Hepatocyte (in vitro differentiated cells): ENCODE measurements at regions not wholly inside any gene's neighbourhood (a gene's known extent, or its start where the extent isn't known, plus 50 kb on each side); places are given as distances from the start of the nearest gene placed in this dataset.

Experiments used
- DNase-seq: peaks from one replicate; pipeline ENCODE4 v3.0.0-alpha.2; 2016; ENCODE audit warnings: low spot score
- H2AFZ ChIP-seq: fragments of 200-600 bp; sonication (generic); 2 replicates; pipeline ENCODE4 v1.6.0; 2016; ENCODE audit warnings: antibody characterized with exemption, mild to moderate bottlenecking
- H3K27ac ChIP-seq: fragments of 200-600 bp; sonication (generic); 2 replicates; pipeline ENCODE4 v1.5.1; 2016; ENCODE audit warnings: mild to moderate bottlenecking
- H3K27me3 ChIP-seq: fragments of 200-600 bp; sonication (generic); 2 replicates; pipeline ENCODE4 v1.6.1; 2016
- H3K36me3 ChIP-seq: fragments of 200-600 bp; sonication (generic); replicated peaks from 2 replicates; pipeline ENCODE4 v1.5.1; 2016; ENCODE audit warnings: low read depth; ENCODE audit not compliant: insufficient read depth
- H3K4me1 ChIP-seq: fragments of 200-600 bp; sonication (generic); 2 replicates; pipeline ENCODE4 v1.5.1; 2016; ENCODE audit warnings: mild to moderate bottlenecking, moderate library complexity; ENCODE audit not compliant: insufficient read depth
- H3K4me2 ChIP-seq: fragments of 200-600 bp; sonication (generic); 2 replicates; pipeline ENCODE4 v1.6.0; 2016
- H3K4me3 ChIP-seq: fragments of 200-600 bp; sonication (generic); 2 replicates; pipeline ENCODE4 v1.5.1; 2016; ENCODE audit warnings: mild to moderate bottlenecking
- H3K79me2 ChIP-seq: fragments of 200-600 bp; sonication (generic); 2 replicates; pipeline ENCODE4 v1.6.0; 2017; ENCODE audit warnings: mild to moderate bottlenecking
- H3K9me2 ChIP-seq: fragments of 200-600 bp; sonication (generic); replicated peaks from 2 replicates; pipeline ENCODE4 v1.6.0; 2017; ENCODE audit warnings: mild to moderate bottlenecking; ENCODE audit not compliant: insufficient read depth
- H3K9me3 ChIP-seq: fragments of 200-600 bp; sonication (generic); 2 replicates; pipeline ENCODE4 v1.5.1; 2016; ENCODE audit warnings: low read depth, mild to moderate bottlenecking
- H4K20me1 ChIP-seq: fragments of 200-600 bp; sonication (generic); 2 replicates; pipeline ENCODE4 v1.6.0; 2016; ENCODE audit warnings: mild to moderate bottlenecking; ENCODE audit not compliant: insufficient read depth, poor library complexity, severe bottlenecking
- EZH2 ChIP-seq: fragments of 200-600 bp; sonication (generic); IDR thresholded peaks from 2 replicates; pipeline ENCODE4 v1.6.1; 2016; ENCODE audit warnings: antibody characterized with exemption, mild to moderate bottlenecking, borderline replicate concordance
- EZH2phosphoT487 ChIP-seq: fragments of 200-600 bp; sonication (generic); IDR thresholded peaks from one replicate; pipeline ENCODE4 v1.6.1; 2018; ENCODE audit warnings: antibody characterized with exemption, mild to moderate bottlenecking, low read depth, moderate library complexity; ENCODE audit not compliant: unreplicated experiment, severe bottlenecking
- WGBS: methylation state at CpG from one replicate; pipeline ENCODE4 v1.1.6; 2016; ENCODE audit warnings: low lambda C conversion rate; ENCODE audit errors: missing lambda C conversion rate; 5-methylcytosine and 5-hydroxymethylcytosine counted together
- TF ChIP-seq, protein P1 (sequence below): fragments of 200-600 bp; sonication (generic); IDR thresholded peaks from 2 replicates; pipeline ENCODE4 v1.5.1; 2016; ENCODE audit warnings: antibody characterized with exemption, mild to moderate bottlenecking; ENCODE audit not compliant: poor library complexity

DNA sequence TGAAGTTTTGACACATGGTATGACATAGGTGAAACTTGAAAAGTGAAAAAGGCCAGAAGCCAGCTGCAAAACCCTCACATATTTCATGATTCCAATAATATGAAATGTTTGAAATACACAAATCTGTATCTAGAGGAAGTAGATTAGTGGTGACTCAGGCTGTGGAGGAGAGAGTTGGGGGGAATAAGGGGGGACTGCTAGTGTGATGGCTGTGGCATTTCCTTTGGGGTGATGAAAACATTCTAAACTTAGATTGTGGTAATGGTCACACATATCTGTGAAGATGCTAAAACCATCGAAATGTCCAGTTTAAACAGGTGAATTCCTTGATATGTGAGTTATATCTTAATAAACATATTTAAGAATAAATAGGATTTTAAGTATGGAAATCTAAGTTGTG is 343.5 kb upstream of the SFRP2 start:
- Histone ChIP-seq H3K27ac (no peak overlapping the region), H3K4me1 (no peaks in the 10 kb centered on the region), H2AFZ (no peak overlapping the region), H3K27me3 (no peaks in the 10 kb centered on the region), H3K9me2 (no peaks in the 10 kb centered on the region), H3K79me2 (no peaks in the 10 kb centered on the region), H3K4me2 (no peak overlapping the region), H3K9me3 (no peaks in the 10 kb centered on the region), H3K36me3 (no peaks in the 10 kb centered on the region), H3K4me3 (no peak overlapping the region), H4K20me1 (no peaks in the 10 kb centered on the region)
- WGBS, result 87% methylated on average over 1 of the region's 1 CpG
- TF ChIP-seq EZH2phosphoT487 (no peak), EZH2 (no peak)
- TF ChIP-seq, protein P1, sequence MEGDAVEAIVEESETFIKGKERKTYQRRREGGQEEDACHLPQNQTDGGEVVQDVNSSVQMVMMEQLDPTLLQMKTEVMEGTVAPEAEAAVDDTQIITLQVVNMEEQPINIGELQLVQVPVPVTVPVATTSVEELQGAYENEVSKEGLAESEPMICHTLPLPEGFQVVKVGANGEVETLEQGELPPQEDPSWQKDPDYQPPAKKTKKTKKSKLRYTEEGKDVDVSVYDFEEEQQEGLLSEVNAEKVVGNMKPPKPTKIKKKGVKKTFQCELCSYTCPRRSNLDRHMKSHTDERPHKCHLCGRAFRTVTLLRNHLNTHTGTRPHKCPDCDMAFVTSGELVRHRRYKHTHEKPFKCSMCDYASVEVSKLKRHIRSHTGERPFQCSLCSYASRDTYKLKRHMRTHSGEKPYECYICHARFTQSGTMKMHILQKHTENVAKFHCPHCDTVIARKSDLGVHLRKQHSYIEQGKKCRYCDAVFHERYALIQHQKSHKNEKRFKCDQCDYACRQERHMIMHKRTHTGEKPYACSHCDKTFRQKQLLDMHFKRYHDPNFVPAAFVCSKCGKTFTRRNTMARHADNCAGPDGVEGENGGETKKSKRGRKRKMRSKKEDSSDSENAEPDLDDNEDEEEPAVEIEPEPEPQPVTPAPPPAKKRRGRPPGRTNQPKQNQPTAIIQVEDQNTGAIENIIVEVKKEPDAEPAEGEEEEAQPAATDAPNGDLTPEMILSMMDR, result no peak
- no peak for DNase-seq

DNA sequence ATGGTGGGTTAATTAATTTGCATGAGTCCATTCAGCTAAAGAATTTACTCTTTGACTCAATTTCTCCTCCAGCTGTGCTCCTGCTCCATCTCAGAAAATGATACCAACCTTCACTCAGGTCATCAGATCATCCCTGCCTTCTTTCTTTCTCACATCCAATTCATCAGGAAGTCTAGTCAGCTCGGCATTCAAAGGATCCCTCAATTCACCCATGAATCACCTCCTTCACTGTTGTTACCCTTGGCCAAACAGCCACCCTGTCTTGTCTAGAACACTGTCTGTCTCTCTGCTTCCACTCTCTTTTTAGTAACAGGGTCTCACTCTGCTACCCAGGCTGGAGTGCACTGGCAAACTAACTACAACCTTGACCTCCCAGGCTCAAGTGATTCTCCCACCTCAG is 337.4 kb upstream of the SFRP2 start:
- no peak overlapping the region for H3K4me3 ChIP-seq
- no peaks in the 10 kb centered on the region for H3K4me1 ChIP-seq
- no peaks in the 10 kb centered on the region for H3K36me3 ChIP-seq
- H3K9me3 ChIP-seq, result no peaks in the 10 kb centered on the region
- no peaks in the 10 kb centered on the region for H3K27me3 ChIP-seq
- no peak overlapping the region for H3K27ac ChIP-seq
- H3K79me2 ChIP-seq, result no peaks in the 10 kb centered on the region
- no peak for DNase-seq
- no peaks in the 10 kb centered on the region for H3K9me2 ChIP-seq
- no peak overlapping the region for H3K4me2 ChIP-seq
- H2AFZ ChIP-seq, result no peak overlapping the region
- no peaks in the 10 kb centered on the region for H4K20me1 ChIP-seq
- 90% methylated on average over 1 of the region's 1 CpG for WGBS
- TF ChIP-seq EZH2phosphoT487 (no peak), EZH2 (no peak)
- TF ChIP-seq, protein P1, result no peak

DNA sequence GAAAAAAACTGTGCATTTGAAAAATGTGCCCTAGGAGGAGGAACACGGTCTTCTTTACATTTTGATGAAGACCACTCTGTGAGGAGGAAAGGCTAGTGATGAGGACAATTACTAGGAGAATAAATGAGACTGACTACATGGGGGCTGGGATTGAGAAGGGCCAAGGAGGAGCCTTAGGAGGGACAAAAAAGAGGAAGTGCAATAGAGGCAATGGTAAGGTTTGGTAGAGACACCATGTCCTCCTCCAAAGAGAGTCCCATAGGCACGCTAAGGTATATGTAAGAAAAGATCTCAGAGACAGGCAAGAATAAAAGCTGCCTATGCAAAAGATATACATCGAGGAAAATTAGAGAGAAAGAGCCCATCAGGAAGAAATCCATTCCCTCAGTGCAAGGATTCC is 336.5 kb upstream of the SFRP2 start:
- no peaks in the 10 kb centered on the region for H3K4me1 ChIP-seq
- no peaks in the 10 kb centered on the region for H3K79me2 ChIP-seq
- H3K36me3 ChIP-seq, result no peaks in the 10 kb centered on the region
- no peaks in the 10 kb centered on the region for H3K9me3 ChIP-seq
- H3K4me3 ChIP-seq, result no peak overlapping the region
- no peaks in the 10 kb centered on the region for H3K27me3 ChIP-seq
- no peaks in the 10 kb centered on the region for H4K20me1 ChIP-seq
- H3K4me2 ChIP-seq, result no peak overlapping the region
- H2AFZ ChIP-seq, result no peak overlapping the region
- no peak for DNase-seq
- no peaks in the 10 kb centered on the region for H3K9me2 ChIP-seq
- 75% methylated on average over 3 of the region's 3 CpGs for WGBS
- TF ChIP-seq EZH2phosphoT487, result no peak
- TF ChIP-seq, protein P1, result no peak
- TF ChIP-seq EZH2, result no peak
- no peak overlapping the region for H3K27ac ChIP-seq

DNA sequence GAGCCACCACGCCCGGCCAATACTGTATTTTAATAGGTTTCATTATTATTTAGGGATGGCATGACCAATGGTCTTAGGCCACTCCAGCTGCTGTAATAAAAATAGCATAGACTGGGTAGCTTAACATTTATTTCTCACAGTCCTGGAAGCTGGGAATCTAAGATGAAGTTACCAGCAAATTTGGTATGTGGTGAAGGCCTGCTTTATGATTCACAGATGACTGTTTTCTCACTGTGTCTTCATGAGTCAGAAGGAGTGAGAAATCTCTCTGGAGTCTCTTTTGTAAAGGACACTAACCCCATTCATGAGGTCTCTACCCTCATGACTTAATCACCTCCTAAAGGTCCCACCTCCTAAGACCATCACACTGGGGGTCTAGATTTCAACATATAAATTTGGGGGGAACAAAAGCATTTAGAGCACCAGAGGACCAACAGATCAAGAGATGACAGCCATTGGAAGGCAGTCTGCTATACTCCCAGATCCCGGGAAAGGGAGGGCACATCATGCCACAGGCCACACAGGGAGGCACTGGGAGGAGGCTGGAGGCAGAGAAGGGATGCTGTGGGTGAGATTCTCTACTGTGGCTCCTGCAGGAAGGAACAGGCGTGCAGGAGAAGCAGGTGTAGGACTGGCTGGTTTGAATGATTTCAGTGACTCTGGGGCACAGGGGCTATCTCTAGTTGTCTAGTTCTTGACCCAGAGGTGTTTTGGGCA is 335.8 kb upstream of the SFRP2 start:
- Histone ChIP-seq H3K4me2 (no peak overlapping the region), H3K79me2 (no peaks in the 10 kb centered on the region), H3K27ac (no peak overlapping the region), H3K27me3 (no peaks in the 10 kb centered on the region), H3K9me3 (no peaks in the 10 kb centered on the region), H3K4me3 (no peak overlapping the region), H3K4me1 (no peaks in the 10 kb centered on the region), H4K20me1 (no peaks in the 10 kb centered on the region), H2AFZ (no peak overlapping the region), H3K36me3 (no peaks in the 10 kb centered on the region), H3K9me2 (no peaks in the 10 kb centered on the region)
- DNase-seq, result no peak
- no peak for TF ChIP-seq EZH2
- no peak for TF ChIP-seq EZH2phosphoT487
- TF ChIP-seq, protein P1, result no peak
- 69% methylated on average over 4 of the region's 4 CpGs for WGBS
